T1000 (cell line): ENCODE measurements at regions not wholly inside any gene's neighbourhood (a gene's known extent, or its start where the extent isn't known, plus 50 kb on each side); places are given as distances from the start of the nearest gene placed in this dataset.
"Not testable (repeated sequence)": the region's sequence is repeated elsewhere in the genome, so short reads cannot be mapped to it uniquely, and the experiment has no call there.

Source experiments
- DNase-seq: peaks from one replicate; lab custom pipeline; 2025; ENCODE audit warnings: mixed read lengths; lab: John Stamatoyannopoulos, UW

DNA sequence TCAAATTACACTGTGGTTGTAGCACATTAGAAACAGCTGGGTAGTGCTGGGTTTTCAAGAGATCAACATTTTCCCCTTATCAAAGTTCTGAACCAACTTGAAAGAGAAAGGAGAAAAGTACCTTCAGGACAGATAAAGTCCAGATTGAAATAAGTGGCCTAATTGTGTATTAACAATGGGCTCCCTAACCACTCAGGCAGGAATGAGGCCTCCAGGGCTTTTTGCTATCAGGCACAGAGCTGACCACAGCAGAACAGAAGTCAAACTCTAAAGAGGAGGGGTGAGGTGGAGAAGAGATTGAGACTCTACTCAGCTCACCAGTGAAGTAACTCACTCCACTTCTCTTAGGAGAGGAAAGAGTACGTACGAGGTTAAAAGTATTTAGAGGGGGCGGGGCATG, 394.1 kb upstream of the PHF14 start:
- DNase-seq = no peak

DNA sequence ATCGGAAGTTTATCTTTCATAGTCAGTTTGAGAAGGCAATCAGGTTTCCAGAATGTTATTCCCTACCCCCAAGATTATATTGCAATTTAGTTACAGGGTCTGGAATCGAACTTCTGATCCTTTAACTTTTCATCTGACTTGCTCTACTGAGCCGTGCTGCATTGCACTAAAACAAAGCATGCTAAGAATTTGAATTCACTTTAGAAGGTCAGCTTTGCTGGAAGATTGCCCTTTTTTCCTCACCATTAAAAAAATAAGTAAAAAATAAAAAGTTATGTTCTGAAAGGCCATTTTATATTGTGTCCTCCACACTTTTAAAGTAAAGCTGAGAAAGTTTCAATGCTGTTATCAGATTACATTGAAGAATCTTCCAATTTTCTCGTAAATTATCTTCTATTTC, 388.8 kb upstream of the PHF14 start:
- DNase-seq = no peak

DNA sequence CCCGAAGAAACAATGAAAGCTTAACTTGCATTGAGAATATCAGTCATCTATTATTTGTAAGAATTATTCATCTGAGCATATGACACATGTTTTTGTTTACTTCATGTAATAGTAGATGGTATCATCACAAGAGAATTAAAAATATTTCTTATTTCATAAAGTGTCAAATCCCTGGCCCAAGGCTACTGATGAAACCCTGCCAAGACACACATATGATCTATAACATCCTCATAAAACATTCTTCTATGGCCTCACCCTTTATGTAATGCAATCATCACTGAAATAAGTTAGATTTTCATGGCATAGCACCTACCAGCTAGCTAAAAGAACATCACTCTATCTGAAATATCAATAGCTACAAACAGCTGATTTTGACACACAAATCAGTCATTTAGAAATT, 385.6 kb upstream of the PHF14 start:
- DNase-seq = no peak

DNA sequence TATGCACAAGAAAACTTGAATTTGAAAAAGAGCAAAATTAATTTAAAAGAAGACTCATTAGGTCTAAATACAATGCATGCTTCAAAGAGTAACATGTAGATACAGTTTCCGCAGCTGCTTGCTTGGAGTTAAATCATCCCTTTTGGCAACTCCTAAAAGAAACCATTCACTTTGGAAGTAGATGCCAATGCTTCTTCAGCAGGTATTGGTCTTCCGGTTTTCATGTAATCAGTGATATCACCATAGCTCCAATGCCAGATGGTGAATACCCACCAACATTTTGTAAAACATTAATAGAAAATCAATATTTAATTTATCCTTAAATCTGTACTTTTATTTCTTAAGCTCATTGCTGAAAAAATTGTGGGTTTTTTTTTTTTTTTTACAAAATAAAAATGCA, 381.1 kb upstream of the PHF14 start:
- DNase-seq = no peak

DNA sequence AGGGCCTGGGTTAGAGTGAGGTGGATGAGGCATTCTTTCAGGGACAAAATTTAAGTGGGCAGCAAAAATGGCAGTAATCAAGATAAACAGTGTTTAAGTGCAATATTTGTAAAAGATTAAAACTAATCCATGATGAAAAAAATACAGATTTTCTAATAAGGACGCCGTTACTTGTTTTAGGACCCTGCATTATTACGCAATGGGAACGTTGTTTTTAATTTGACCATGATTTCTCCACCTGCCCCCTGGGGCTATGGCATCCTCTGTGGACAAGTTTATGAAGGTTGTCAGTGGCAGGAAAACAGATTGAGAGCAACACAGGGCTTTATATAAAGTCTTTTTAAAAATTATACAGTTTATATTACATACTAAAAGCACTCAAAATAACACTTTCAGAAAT, 380.6 kb upstream of the PHF14 start:
- no peak for DNase-seq

DNA sequence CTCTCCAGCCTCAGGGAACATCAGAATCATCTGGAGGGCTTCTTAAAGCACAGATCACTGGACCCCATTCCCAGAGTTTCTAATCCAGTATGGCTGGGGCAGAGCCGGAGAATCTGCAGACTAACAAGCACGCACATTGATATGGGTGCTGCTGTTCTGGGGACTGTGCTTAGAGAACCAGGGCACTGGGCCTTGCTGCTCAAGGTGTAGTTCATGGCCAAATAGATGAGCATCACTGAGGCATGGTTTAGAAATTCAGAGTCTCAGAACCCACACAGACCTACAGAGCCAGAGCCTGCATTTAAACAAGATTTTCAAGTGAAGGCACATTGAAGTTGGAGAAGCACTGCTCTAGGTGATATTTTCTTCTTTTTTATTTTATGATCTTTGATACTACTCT, 376.8 kb upstream of the PHF14 start:
- no peak for DNase-seq

DNA sequence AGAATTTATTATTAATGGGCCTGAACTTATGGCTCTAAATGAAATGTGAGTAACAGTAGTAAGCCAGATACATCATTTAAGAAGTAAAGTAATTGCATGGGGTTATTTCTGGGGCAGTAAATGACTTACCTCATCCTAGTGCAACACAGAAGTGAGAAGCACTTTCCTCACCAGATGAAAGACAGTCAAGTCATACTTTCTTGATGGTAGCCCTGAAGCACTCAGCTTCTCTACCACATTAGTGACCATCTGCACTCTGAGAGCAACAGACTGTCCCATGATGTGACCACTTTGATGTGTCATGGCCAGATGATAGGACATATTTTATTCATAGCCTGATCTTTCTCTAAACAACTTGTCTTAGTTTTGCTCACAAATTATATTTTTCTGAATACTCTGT, 369.5 kb upstream of the PHF14 start:
- DNase-seq = no peak

DNA sequence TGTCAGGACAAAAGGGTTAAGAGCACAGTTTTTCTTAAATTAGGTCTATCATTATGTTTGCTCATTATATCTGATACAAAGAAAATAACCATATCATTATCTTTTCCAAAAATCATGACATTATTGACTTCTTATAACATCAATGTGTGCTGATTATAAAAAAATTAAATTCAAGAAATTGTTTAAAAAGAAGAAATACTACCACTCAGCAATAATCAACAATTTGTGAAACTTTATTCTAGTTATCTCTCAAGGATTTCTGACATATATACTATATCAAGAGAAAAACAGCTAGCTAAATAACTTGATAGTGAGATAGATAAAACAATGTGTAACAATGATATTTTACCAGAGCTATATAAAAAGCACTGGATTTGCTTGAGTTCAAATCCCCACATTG, 360.7 kb upstream of the PHF14 start:
- no peak for DNase-seq

DNA sequence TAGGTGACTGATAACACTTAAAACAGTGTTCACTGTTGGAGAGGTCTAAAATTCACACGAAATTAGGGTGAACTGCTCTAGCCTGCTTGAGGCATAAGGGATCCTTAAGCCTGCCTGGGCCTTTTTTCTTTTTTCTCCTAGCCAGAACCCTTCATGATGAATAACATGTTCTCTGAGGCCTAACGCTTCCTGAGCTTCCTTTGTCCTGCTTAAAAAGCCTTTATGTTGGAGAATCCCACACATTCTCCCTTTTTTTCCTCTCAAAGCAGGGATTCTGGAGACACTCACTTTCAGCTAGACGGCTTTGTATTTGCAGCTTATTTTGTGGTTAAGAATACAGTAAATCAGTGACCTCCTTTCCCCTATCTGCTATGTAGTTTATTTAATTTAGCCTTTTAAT, 354.7 kb upstream of the PHF14 start:
- DNase-seq = no peak

DNA sequence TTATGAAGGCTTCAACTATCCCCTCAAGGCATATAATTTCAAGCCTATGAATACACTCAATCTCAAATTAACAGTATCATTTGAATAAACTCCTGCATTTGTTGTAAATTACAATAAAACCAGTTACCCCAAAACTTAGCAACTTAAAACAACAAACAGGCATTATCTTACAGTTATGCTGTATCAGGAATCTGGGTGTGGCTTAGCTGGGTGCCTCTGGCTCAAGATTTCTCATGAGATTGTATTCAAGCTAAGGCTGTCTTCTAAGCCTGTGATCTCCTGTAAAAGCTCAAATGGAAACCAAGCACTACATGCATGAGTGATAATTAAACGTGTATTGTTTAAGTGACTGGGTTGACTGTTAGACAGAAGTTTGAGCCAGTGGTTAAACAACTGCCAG, 341.0 kb upstream of the PHF14 start:
- no peak for DNase-seq

DNA sequence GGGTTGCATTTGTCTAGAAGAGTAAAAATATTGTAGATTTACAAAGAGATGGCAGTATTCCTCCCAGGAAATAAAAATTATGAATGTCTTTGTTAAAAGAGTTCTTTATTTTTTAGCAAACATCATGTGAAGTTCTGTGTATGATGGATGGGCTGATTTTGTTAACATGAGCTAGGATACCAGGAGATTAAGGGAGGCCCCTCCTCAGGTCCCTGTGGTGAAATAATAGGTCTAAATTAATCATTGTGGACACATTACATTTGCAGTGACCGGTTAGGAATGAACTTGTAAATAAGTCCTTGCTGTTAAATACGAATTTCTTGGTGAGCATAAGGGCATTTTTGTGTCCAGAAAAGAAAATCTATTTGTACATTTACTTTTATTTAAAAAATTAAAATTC, 339.4 kb upstream of the PHF14 start:
- no peak for DNase-seq

DNA sequence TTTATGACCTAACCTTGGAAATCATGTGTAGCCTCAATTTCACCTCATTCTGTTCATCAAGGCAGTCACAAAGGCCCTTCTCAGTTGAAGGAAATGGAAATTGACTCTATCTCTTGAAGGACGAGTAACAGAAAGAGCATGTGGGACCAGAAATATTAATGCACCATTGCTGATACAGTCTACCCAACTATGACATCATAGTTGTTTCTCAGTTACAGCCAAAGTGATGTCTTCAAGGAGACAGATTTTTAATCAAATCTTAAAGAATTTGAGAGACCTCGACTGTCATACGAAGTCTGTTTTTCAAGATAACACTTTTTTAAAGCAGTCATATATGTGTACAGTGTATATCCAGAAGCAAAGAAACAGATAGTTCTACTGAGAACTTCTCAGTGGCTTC, 335.7 kb upstream of the PHF14 start:
- DNase-seq = no peak

DNA sequence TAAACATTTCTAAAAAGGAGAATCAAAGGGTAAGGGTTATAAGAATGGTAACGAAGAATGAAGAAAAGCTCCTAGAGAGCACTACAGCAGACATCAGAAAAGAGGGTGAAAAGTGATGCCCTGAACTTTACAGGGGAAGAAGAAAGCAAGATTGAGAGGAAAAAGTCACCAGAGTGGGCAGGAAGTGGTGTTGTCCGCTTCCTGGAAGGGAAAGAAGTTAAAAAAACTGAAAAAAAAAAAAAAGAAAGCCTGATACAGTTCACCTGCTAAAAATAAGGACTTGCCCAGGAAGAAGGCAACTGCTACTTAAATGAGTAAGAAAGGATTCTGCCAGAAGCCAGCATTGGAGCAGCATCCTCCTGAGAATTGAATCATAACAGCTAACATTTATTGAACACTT, 330.1 kb upstream of the PHF14 start:
- DNase-seq = no peak

DNA sequence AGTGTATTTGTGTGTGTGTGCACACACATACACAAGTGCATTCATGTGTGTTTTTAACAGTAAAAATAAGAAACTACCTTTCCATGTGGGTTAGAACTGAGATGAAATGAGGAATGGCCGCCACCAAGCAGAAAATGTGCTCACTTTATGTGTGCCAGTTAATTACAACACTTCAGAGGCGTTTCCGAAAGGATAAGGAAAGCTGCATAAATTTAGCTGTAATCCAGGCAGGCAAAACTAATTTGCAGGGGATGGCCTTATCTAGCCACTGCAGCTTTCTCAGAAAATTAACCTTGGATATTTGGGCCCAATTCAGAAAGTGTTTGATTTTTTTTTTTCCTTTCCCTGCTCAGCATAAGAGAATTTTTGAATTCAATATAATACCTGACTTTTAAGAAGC, 328.8 kb upstream of the PHF14 start:
- DNase-seq = no peak

DNA sequence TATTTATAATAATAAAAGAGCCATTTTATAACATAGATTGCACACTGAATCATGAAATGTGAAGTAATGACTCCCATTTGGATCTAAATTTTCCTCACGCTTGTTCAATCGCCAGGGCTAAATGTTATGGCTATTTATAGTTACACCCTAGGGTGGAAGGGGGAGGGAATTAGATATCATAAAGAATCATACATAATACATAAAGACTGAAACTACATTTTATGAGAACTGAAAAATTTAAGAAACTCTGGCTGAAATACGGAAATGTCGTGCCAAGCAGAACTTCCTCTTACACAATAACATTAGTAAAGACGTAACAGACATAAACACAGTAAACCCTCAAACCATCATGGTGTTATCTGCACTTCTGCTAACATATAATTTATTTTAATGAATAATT, 327.5 kb upstream of the PHF14 start:
- no peak for DNase-seq

DNA sequence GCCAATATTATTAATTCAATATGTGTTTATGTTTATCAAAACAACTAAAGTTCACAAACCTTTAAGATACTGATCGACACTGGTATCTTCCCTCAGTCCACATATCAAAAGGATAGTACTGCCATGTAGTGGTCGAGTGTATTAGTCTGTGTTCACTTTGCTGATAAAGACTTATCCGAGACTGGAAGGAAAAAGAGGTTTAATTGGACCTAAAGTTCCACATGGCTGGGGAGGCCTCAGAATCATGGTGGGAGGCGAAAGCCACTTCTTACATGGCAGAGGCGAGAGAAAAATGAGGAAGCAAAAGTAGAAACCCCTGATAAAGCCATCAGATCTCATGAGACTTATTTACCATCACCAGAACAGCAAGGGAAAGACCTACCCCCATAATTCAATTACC, 325.4 kb upstream of the PHF14 start:
- DNase-seq = no peak

DNA sequence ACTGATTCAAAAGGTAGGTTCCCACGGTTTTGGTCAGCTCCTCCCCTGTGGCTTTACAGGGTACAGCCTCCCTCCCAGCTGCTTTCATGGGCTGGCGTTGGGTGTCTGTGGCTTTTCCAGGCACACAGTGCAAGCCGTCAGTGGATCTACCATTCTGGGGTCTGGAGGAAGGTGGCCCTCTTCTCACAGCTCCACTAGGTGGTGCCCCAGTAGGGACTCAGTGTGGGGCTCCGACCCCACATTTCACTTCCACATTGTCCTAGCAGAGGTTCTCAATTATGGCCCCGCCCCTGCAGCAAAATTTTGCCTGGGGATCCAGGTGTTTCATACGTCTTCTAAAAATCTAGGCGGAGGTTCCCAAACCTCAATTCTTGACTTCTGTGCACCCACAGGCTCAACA, 324.6 kb upstream of the PHF14 start:
- DNase-seq = not testable (repeated sequence)

DNA sequence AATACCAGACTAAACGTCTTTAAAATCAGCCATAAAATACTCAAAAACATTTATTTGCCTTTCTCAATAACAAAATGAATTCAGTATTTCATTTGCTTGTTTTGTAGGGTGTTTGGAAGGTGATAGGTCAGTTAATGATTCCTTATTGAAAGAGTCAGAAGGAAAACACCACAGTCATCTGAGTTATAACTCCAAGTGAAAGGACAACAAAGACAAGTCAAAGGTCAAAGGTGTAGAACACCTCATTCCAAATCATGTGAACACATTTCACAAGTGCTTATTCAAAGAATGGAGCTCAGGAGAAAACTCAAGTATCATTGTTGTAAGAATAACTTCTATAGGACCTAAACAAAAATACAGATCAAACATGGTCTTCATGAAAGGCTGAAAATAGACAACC, 318.6 kb upstream of the PHF14 start:
- DNase-seq = no peak

DNA sequence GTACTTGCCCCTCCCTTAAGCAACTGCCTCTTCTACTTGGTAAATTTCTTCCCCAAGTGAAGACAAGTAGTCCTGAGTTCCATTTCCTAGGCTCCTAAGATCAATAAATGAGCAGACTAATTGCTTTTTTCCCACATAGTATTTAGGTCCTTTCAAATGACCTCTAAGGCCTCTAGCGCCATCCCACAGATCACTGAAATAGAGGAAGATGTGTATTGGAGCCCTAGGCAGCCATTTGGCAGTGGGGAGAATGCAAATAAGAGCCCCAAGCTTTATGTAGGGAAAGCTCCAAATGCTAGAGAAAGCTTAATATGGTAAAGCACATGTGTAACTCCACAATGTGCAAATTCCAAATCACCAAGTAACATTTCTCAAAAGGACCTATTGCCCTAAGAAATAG, 316.5 kb upstream of the PHF14 start:
- no peak for DNase-seq

DNA sequence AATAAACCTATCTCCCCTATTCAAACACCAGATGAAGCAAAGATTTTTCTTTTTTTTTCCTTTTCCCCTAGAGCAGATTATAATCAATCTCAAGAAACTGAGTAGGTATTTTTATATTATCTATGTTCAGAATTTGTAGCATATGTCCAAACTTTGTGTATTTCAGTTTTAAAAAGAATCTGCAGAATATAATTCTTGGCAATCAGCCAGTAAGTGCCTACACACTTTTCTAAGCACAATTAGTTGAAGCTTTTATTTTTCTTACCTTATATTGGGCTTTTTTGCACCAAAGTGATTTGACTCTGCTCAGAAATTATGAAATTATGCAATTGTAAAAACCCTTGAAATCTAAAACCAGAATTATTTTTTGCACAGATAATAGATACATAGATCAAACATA, 315.8 kb upstream of the PHF14 start:
- no peak for DNase-seq

DNA sequence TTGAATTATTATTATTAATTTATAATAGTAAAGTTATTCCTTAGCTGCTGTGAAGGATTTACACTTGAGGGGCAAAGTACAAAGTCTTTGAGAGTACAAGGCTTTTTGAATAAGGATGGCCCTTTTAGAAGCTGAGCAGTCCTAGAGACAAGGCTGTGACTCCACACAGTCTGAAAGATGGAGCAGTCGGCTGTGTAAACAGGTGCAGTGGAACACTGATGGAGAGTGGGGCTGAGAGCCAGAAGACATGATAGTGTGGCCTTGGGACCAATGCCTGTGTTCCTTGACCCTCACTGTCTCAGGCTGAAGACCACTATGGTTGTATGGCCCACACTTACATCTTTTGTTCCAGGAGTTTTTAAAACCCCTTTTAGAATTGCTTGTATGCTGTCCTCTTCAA, 311.2 kb upstream of the PHF14 start:
- no peak for DNase-seq

DNA sequence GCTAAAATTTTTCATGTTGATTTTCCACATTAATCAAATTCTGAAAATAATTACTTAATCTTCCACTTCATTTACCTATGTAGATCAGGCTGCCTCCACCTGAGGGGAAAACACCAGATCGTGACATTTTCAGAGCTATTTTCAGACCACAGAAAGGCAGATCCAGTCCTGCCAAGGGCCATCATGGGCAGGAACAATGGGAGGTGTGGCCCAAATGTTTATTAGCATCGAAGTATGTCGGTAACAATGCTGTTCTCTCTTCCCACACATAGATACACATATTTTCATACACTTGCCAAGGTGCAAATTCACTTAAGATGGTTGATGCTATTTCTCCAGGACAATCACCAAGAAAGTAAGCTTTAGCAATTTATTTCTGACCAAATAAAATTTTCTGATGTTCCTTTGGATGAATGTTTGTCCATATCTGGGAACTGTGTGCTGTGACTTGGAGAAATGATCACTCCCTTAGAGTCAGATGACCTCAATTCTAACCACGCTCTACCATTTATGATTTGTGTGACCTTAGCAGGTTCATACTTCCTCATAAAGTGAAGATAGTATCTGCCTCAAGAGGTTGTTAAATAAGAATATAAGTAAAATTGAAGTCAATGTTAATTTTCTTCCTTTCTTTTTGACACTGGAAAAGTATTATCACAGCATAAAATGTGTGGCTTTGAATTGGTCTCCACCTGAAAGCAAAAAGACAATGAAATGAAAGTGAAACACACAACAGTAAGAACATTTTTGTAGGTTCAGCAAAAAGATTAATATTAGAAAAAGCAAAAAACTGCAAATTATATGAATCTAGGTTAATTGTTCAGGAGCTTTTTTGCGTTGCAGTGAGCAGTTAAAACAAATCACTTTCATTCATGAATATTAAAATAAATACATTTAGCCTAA, 310.4 kb upstream of the PHF14 start:
- DNase-seq = no peak

DNA sequence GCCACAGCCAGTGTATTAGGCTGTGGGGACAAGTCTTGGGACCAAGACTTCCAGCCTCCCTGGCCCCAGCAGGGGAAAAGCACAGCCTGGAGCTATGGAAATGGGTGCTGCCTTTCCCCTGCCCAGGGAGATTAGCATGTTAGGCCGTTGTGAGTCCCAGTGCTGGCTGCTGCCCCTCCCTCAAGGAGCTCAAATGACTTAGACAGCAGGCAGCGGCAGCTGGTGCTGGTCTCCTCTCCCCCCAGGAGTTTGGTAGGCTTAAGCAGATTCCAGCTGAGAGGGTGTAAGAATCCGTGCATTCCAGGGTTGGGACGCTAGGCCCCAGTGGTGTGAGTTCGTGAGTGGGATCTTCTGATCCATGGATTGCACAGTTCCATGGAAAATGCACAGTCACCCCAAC, 301.5 kb upstream of the PHF14 start:
- DNase-seq = no peak

DNA sequence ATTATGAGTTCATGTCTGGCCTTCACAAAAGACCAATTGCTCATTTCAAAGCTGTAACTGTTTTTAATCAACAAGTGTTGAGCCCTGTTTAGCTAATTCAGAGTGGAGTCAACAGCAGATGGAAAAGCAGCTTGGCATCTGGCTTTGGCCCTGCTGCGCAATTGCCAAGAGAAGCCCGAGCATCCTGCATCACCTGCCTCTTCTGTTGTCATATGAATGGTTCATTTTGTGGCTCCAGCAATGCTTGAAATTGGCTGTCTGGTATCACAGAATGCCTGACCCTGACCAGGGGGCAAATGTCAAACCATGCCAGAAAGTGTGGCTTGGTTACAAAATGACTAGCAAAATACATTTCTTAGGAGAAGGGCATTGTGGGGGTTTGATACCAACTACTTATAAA, 296.5 kb upstream of the PHF14 start:
- no peak for DNase-seq
